ENCODE measurements at regions not wholly inside any gene's neighbourhood (a gene's known extent, or its start where the extent isn't known, plus 50 kb on each side); places are given as distances from the start of the nearest gene placed in this dataset.

- TF ChIP-seq CTCF (IDR thresholded peaks at IDR 0.05) (no peak), POLR2A (IDR thresholded peaks at IDR 0.05) (no peak)
These were observed 859.9 kb upstream of the SLC10A2 start for GRCh38 chr13:103926118-103926517.

All from thyroid gland (tissue), 4 donors.